B cell (primary cell): ENCODE measurements at regions not wholly inside any gene's neighbourhood (a gene's known extent, or its start where the extent isn't known, plus 50 kb on each side); places are given as distances from the start of the nearest gene placed in this dataset.

Source experiments
- CTCF ChIP-seq: fragments of 200-600 bp; IDR thresholded peaks from one replicate; pipeline ENCODE4 v1.8.0; 2022; ENCODE audit warnings: antibody characterized with exemption, mild to moderate bottlenecking
- EZH2 ChIP-seq: IDR thresholded peaks from 2 replicates; pipeline ENCODE4 v1.6.1; 2012; ENCODE audit warnings: borderline replicate concordance, low read depth, mild to moderate bottlenecking, moderate library complexity, low read length; ENCODE audit not compliant: insufficient read depth, poor library complexity, severe bottlenecking

- TF ChIP-seq CTCF (no peak), EZH2 (no peak)
These were observed 56.9 kb upstream of the CAST start for GRCh38 chr5:96605144-96605837.
